Astrocyte of the spinal cord (primary cell): ENCODE measurements at regions not wholly inside any gene's neighbourhood (a gene's known extent, or its start where the extent isn't known, plus 50 kb on each side); places are given as distances from the start of the nearest gene placed in this dataset.
"Not testable (repeated sequence)": the region's sequence is repeated elsewhere in the genome, so short reads cannot be mapped to it uniquely, and the experiment has no call there.

Experiments used
- DNase-seq: peaks from one replicate; pipeline ENCODE4 v3.0.0; 2011; ENCODE audit warnings: low read depth, low spot score
- H3K4me3 ChIP-seq: 2 replicates; pipeline ENCODE4 v1.5.1; 2011; ENCODE audit warnings: low read depth, mild to moderate bottlenecking, low read length, moderate library complexity
- in situ Hi-C: cut with HindIII; loops from 2 replicates; pipeline ENCODE4 v1.10.0; 2017; ENCODE audit warnings: low sequenced_read_pairs
- TF ChIP-seq, protein P1 (sequence below): IDR thresholded peaks from 2 replicates; pipeline ENCODE4 v1.5.1; 2012; ENCODE audit warnings: low read depth, mild to moderate bottlenecking, low read length, inconsistent platforms

DNA sequence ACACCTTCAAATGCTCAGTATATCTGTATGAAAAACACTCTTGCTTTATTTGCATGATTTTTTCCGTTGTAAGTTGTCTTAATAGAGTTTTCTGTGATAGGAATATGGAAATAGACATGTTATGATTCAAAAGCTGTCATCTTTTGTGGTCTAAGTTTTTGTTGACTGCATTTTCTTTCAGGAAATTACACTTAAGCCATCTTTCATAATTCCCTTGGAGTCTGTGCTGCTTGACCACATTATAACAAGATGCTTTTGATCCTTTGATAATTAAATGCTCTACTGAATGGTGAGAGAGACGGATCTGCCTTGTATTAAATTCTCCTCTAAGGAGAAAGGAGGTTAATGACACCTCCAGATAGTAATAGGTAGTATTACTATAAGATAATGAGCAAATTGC, 272.8 kb upstream of the DAAM1 start:
- TF ChIP-seq, protein P1, sequence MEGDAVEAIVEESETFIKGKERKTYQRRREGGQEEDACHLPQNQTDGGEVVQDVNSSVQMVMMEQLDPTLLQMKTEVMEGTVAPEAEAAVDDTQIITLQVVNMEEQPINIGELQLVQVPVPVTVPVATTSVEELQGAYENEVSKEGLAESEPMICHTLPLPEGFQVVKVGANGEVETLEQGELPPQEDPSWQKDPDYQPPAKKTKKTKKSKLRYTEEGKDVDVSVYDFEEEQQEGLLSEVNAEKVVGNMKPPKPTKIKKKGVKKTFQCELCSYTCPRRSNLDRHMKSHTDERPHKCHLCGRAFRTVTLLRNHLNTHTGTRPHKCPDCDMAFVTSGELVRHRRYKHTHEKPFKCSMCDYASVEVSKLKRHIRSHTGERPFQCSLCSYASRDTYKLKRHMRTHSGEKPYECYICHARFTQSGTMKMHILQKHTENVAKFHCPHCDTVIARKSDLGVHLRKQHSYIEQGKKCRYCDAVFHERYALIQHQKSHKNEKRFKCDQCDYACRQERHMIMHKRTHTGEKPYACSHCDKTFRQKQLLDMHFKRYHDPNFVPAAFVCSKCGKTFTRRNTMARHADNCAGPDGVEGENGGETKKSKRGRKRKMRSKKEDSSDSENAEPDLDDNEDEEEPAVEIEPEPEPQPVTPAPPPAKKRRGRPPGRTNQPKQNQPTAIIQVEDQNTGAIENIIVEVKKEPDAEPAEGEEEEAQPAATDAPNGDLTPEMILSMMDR: no peak
- no peak overlapping the region for H3K4me3 ChIP-seq
- DNase-seq: no peak
- in situ Hi-C loops: no loop called here

DNA sequence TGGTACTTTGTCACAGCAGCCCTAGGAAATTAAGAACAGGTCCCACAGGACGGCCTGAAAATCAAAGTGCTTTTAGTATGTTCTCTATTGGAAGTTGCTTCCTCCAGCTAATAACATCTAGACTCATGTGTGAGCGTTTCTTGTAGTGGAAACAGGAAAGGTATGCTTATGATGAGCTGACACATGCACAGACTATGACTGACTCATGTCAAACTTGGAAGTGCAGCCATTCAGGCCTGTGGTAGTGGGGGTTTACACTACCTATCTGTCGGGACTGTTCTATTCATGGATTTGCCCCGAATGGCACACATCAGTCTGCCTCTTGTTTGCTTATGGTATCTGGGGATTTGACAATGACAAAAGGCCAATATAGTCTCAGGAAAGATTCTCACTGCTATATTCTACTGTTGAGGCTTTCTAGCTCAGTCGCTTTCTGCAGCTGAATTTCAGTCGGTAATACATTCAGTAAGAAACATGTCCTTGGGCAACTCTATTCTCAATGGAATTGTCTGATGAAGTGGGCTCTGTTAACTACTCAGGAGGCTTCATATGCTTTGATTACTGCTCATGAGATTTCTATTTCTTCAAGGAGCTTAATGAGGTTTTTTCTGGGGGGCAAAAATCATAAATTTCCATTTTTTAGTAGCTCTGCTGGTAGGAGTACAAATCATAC, 270.3 kb upstream of the DAAM1 start:
- TF ChIP-seq, protein P1: no peak
- in situ Hi-C loops: no loop called here
- DNase-seq: peak; percentile 38
- H3K4me3 ChIP-seq: no peak overlapping the region

DNA sequence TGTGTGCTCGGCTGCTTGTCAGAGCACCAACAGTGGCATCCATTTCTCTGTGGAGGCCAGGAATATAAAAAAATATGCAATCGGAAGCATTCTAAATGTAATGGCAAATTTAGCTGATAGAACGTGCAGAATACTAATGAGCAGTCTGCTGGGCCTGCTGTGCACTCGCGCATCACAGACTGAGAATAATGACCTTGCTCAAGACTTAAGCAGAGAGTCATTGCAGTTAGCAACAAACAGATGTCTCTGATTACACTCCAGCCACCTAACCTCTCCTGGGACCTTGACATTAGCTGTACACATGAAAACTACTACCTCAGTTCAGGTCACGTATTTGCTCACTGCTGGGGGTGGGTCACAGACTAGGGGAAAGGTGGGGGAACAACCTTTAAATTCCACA, 269.2 kb upstream of the DAAM1 start:
- in situ Hi-C loops: no loop called here
- TF ChIP-seq, protein P1: no peak
- H3K4me3 ChIP-seq: no peak overlapping the region
- DNase-seq: peak; percentile 5

DNA sequence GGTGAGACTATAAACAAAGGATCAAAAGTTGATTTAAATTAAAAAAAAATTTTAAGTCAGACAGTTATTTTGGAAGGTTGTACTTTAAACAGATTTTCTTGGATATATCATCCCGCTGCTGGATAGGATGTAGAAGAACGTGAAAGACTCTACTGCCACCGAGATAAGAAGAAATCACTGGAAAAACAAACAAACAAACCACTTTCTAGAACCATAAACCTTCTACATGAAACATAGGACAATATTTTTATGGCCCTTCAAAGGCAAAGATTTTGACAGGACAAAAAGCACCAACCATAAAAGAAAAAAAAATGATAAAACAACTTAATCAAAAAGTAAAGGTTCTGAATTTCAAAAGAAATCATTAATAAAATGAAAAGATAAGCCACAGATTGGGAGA, 268.2 kb upstream of the DAAM1 start:
- TF ChIP-seq, protein P1: no peak
- no peak overlapping the region for H3K4me3 ChIP-seq
- in situ Hi-C loops: no loop called here
- DNase-seq: no peak

DNA sequence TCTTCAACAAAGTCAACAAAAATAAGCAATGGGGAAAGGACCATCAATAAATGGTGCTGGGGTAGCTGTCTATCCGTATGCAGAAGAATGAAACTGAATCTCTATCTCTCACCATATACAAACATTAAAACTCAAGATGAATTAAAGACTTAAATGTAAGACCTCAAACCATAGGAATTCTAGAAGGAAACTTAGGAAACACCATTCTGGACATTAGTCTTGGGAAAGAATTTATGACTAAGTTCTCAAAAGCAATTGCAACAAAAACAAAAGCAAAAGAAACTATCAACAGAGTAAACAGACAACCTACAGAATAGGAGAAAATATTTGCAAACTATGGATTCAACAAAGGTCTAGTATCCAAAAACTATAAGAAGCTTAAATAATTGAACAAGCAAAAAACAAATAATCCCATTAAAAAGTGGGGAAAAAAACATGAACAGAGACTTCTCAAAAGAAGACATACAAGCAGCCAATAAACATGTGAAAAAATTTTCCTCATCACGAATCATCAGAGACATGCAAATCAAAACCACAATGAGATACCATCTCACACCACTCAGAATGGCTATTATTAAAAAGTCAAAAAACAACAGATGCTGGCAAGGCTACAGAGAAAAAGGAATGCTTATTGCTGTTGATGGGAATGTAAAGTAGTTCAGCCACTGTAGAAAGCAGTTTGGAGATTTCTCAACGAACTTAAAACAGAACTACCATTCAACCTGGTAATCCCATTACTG, 266.1 kb upstream of the DAAM1 start:
- DNase-seq, in situ Hi-C loops, H3K4me3 ChIP-seq: not testable (repeated sequence)

DNA sequence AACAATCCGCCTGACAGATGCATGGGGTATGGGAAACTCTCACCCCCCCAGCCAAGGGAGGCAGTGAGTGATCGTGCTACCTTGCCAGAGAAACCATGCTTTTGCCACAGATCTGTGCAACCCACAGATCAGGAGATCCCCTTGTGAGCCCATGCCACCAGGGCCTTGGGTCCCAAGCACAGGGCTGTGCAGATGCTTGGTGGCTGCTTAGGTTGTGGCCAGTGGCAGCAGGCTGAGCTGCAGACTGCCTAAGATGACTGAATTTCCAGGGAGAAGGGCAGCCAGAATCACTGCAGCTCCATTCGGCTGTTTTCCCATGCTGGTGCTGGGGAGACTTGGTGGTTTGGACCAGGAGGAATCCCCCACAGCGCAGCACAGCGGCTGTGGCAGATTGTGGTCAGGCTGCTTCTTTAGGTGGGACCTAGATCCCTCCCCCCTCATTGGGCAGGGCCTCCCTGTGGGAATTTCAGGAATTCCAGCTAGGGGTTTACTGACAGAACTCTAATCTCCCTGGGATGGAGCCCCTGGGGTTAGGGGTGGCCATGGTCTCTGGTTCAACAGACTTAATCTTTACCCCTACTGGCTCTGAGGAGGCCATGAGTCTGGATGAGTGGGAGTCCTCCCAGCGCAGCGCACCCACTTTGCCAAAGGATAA, 264.6 kb upstream of the DAAM1 start:
- TF ChIP-seq, protein P1: no peak
- in situ Hi-C loops: no loop called here
- no peak for DNase-seq
- no peak overlapping the region for H3K4me3 ChIP-seq

DNA sequence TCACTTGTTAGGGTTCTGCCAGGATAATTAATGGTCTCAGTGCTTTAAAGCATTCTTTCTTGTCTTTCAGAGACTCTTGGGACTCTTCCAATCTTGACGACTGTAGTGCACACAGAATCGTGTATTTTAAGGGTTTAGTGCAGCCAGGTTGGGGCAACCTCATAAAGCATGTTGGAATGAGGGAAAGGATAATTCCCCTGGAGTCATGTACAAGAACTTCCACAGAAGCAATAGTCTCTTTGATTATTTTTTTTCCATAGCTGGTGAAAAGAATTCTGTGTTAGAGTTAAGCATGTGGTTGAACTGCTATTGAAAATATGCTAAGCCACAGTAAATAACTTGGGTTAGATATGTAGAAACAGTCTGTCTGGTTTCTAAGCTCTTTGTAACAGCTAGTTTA, 246.8 kb upstream of the DAAM1 start:
- H3K4me3 ChIP-seq: no peak overlapping the region
- in situ Hi-C loops: no loop called here
- TF ChIP-seq, protein P1: no peak
- DNase-seq: peak; percentile 56
